SK-MEL-5 (cell line): ENCODE measurements at regions not wholly inside any gene's neighbourhood (a gene's known extent, or its start where the extent isn't known, plus 50 kb on each side); places are given as distances from the start of the nearest gene placed in this dataset.

Source experiments
- DNase-seq: peaks from one replicate; pipeline ENCODE4 v3.0.0-alpha.2; 2016; ENCODE audit warnings: low read depth, low spot score
- in situ Hi-C: cut with HindIII; loops from 2 replicates; pipeline ENCODE4 v1.10.0; 2016; ENCODE audit warnings: low sequenced_read_pairs, high pct_unique_total_duplicates, low pct_unique_long_range_greater_than_20kb

DNA sequence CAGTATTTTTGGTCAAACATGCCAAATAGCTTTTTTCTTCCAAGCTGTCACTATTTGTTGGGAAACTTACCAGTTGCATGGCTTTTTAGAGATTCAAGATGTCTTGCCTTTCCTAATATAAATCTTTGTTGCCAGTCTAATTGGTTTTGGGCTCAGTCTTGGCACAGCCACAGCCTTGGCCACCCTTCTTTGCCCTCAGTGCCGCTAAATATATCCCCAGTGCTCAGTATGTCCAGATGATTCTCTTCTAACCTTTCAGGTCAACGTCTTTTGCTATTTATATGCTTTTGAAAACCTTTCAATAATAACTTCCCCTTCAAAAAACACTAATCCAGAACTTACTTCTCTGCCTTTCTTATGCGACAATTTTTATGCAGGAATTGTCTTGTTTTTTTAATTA, 483.1 kb upstream of the ZFHX3 start:
- DNase-seq, result no peak

DNA sequence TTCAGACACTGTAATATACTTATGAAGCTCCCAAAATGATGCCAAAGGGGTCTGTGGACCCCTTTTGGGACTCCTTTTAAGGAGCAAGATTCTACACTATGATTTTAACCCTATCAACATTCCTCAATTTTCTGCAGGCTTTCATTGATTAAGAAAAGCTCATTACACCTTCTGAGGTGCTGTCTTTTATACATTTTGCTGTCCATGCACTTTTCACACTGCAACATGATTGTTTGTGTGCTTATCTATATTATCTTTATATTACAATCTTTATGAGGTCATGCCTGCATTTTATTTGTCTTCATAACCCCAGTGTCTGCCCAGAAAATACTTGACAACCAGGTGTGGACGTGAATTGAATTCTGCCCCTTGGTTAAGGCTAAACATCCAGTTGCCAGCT, 482.6 kb upstream of the ZFHX3 start:
- in situ Hi-C loops, result no loop called here
- DNase-seq, result no peak

More for the DNA sequence above, 483.1 kb upstream of the ZFHX3 start:
- in situ Hi-C loops, result no loop called here

DNA sequence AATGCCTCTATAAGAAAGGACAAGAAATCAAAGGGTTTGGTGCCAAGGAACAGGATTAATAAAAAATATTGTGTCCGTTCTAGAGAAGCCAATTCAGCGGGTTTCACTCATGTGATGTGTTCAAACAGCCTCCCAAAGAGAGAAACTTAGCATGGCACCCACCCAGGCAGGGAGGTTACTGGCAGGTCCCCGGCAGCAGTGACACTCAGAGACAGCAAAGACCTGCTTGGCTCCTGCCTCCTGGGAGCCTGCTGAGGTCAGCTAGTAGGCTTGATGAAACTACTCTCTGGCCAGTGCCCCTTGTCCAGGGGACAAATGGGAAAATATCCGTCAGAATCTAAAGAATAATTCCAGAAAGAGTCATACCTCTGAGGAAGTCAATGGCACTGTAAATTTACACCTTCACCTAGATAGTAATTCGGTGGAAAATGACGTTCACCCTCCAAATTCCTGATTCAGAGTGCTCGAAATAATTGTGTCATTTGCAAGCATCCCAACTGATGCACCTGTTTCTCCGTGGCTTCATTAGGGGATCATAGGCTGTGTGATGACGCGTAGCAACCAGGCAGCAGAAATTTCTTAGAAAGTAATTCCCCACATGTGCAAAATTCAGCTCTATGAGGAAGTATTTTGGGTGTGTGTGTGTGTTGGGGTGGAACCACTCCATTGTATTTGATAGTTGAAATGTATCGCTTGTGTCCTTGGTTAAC, 481.5 kb upstream of the ZFHX3 start:
- in situ Hi-C loops, result no loop called here
- no peak for DNase-seq

- DNase-seq, result no peak
- in situ Hi-C loops, result no loop called here
These were observed 479.3 kb upstream of the ZFHX3 start for GRCh38 chr16:73527187-73527586.

GRCh38 chr16:73526011-73526804, 478.3 kb upstream of the ZFHX3 start:
- in situ Hi-C loops, result no loop called here
- no peak for DNase-seq

DNA sequence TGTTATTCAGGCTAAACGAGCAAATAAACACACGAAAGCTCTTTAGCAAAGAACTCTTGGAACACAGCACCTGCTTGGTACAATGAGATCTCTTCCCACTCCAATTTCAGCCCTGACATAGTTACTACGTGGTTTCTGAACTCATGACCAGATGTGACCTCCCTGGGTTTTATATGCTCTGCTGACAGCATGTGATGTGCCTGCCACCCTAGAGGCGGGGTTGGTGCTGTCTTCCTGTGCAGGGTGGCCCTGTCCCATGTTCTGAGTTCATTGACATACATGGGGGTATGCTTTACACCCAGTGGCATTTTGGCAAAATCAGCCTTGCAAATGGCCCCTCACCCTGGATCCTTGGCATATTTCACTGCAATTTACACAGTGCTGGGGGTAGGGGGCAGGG, 475.3 kb upstream of the ZFHX3 start:
- in situ Hi-C loops, result no loop called here
- no peak for DNase-seq

GRCh38 chr16:73521499-73521898, 473.6 kb upstream of the ZFHX3 start:
- in situ Hi-C loops, result no loop called here
- DNase-seq, result no peak

DNA sequence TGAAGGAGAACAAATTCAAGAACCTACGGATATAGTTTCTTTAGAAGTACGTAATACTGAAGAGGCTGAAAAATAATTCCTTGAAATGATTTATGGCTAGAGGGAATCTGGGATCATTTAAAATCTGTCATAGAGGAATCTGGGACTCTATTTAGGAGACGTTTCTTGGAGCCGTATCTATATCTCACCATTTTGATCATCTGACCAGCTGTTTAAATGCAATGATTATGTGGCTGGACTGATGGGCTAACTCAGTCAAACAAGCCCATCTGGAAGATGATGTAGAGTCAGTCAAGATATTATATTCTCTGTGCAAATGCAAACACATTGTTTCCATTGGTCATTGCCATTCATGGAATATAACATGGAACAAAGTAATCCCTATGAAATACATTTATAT, 467.7 kb upstream of the ZFHX3 start:
- in situ Hi-C loops, result no loop called here
- DNase-seq, result no peak

DNA sequence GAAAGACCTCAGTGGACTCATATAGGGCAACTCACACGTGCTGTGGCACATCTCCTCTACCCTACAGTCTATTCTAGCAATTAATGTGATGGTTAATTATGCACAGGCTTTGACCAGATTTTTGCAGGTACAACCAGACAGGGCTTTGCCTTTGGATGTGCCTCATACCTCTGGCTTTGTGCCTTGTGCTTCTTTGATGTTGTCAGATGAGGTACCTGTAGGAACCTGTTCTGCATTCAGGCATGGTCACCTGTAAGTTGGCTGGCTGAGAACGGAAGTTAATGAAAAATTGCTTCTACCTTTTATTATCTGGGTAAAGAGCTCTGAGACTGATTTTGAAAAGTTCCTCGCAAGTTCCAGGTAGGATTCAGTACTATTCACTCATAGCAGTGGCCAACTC, 462.9 kb upstream of the ZFHX3 start:
- no peak for DNase-seq
- in situ Hi-C loops, result no loop called here

- DNase-seq, result no peak
- in situ Hi-C loops, result no loop called here
These were observed 458.7 kb upstream of the ZFHX3 start for GRCh38 chr16:73506568-73507056.

DNA sequence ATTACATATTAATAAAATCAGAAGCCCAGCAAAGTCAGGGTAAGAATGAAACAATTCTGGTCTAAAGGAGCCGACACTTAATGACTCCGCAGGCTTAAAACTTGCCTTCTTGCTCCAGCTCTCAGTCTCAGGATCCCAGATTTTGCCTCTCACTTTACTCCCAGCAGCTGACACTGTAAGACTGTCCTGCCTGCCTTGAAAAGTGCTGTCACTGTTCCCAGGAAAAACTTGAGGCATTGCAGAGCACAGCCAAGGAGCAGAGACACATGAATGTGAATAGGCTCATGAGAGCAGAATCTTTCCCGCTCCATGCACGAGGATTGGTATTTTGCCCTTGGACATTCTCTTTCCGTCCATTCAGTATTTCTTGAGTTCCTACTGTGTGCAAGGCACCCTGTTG, 457.6 kb upstream of the ZFHX3 start:
- no peak for DNase-seq
- in situ Hi-C loops, result no loop called here

DNA sequence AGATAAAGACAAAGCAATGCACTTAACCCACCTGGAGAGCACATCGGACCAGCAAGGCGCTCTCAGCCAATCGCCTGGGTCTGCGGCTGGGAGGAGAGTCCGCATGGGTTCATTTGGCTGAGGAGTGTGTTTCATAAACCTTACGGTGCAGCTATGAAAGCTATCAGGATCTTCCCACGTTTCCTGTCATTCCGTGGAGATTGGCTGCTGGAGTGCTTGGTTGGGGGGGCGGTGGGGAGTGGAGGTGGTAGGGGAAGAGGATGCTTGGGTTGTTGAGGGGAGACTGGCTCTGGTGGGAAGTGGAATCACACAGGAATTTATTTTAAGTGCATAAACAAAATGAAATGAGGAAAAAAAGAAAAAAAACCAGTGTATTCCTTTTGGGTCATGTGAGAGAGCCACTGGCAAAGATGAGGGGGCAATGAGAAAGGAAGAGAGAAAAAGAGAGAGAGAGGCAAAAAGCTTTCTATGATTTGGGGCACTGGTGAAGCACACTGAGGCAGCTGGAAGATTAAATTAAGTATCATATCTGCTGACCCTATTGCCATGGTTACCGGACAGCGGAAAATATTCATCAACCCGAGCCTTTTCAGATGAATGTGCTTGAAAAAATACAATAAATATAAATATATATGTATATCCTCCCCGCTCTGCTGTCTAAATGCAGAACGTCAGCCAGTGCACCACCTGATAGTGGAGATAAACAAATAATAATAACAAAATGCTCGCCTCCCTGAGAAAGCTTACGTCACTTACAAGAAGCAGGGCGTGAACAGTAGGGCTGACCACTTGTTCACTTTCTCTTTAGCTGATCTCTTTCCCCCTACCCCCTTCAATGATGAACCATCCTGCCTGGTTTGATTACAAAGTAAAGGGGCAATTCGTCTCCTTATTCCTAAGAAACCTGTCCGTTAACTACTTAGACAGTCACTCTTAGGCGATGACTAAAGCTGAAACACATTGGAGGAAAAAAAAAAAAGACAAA, 457.0 kb upstream of the ZFHX3 start:
- in situ Hi-C loops, result no loop called here
- no peak for DNase-seq

DNA sequence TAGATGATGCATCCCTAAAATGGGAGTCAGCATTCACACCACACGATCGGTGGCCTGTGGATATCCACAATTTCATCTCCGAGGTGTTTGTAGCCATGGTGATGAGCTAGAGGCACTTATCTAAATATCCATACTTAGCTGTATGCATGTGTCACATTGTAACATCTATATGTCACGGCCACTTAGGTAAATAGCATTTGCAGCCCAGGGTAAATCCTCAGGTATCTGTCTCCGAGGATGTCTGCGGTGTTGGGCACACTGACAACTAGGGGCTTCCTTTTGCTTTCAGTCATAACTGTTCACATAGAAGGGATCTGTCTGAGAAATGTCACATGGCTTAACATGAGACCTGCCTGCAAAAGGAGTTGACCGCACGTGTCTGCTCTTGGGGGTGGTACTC, 455.2 kb upstream of the ZFHX3 start:
- in situ Hi-C loops, result no loop called here
- no peak for DNase-seq

DNA sequence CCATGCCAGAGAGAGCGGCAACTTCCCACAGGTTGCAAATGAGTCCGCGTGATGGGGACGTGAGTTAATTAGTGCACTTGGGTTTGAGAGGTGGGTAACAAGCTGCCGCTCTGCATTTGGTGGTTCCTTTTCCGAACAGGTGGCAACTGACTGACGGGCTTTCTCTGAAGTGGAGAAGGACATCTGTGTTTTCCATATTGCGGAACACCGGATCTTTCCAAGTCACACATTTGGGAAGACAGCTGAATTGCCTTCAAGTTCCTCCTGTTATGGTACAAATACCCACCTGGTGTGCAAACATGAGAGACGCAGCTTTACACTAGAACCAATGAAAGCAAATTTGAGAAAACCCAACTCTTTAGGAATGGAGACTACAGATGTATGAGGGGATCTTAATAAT, 451.3 kb upstream of the ZFHX3 start:
- in situ Hi-C loops, result no loop called here
- no peak for DNase-seq

DNA sequence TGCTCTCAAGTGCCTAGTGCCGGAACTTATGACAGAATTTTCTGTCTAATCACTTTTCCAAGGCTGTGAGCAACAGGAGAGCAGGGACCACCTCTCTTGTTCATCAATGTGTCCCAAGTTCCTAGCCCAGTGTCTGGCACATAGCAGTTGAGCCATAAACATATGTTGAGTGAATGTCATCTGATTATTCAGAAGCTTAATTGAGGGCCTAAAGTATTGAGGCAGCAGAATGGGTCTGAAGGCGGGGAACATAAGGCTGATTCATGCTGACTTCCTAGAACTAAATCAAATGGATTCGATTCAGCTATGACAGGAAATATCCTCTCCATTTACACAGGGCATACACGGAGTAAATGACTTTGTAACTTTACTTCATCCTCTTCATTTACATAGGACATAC, 438.0 kb upstream of the ZFHX3 start:
- in situ Hi-C loops, result no loop called here
- DNase-seq, result no peak

GRCh38 chr16:73483934-73484711, 436.2 kb upstream of the ZFHX3 start:
- in situ Hi-C loops, result no loop called here
- DNase-seq, result no peak

GRCh38 chr16:73483076-73483791, 435.3 kb upstream of the ZFHX3 start:
- DNase-seq, result no peak
- in situ Hi-C loops, result no loop called here
